ENCODE measurements at regions not wholly inside any gene's neighbourhood (a gene's known extent, or its start where the extent isn't known, plus 50 kb on each side); places are given as distances from the start of the nearest gene placed in this dataset.

GRCh38 chr1:208879022-208879421 is 634.8 kb upstream of the PLXNA2 start:
- DNase-seq (ENCODE audit: low read depth) = no peak
- H3K4me3 ChIP-seq (replicated peaks; ENCODE audit: low read depth, low read length) = no peak overlapping the region
- TF ChIP-seq CTCF (IDR thresholded peaks at IDR 0.05; ENCODE audit: low read length, missing control alignments) = no peak

GRCh38 chr1:208880433-208881100 is 636.4 kb upstream of the PLXNA2 start:
- no peak for DNase-seq (ENCODE audit: low read depth)
- H3K4me3 ChIP-seq (replicated peaks; ENCODE audit: low read depth, low read length) = no peak overlapping the region

GRCh38 chr1:208885060-208885459 is 640.9 kb upstream of the PLXNA2 start:
- no peak overlapping the region for H3K4me3 ChIP-seq (replicated peaks; ENCODE audit: low read depth, low read length)
- DNase-seq (ENCODE audit: low read depth) = no peak
- TF ChIP-seq CTCF (IDR thresholded peaks at IDR 0.05; ENCODE audit: low read length, missing control alignments) = no peak

More at GRCh38 chr1:208880433-208881100, 636.4 kb upstream of the PLXNA2 start:
- no peak for TF ChIP-seq CTCF (IDR thresholded peaks at IDR 0.05; ENCODE audit: low read length, missing control alignments)

GRCh38 chr1:208885650-208886049 is 641.5 kb upstream of the PLXNA2 start:
- no peak overlapping the region for H3K4me3 ChIP-seq (replicated peaks; ENCODE audit: low read depth, low read length)
- TF ChIP-seq CTCF (IDR thresholded peaks at IDR 0.05; ENCODE audit: low read length, missing control alignments) = no peak
- DNase-seq (ENCODE audit: low read depth) = no peak

GRCh38 chr1:208888376-208888775 is 644.2 kb upstream of the PLXNA2 start:
- peak; percentile 60 for DNase-seq (ENCODE audit: low read depth)
- TF ChIP-seq CTCF (IDR thresholded peaks at IDR 0.05; ENCODE audit: low read length, missing control alignments) = no peak

GRCh38 chr1:208892147-208892546 is 648.0 kb upstream of the PLXNA2 start:
- no peak overlapping the region for H3K4me3 ChIP-seq (replicated peaks; ENCODE audit: low read depth, low read length)
- TF ChIP-seq CTCF (IDR thresholded peaks at IDR 0.05; ENCODE audit: low read length, missing control alignments) = no peak
- DNase-seq (ENCODE audit: low read depth) = no peak

More at GRCh38 chr1:208888376-208888775, 644.2 kb upstream of the PLXNA2 start:
- H3K4me3 ChIP-seq (replicated peaks; ENCODE audit: low read depth, low read length) = no peak overlapping the region

- no peak for DNase-seq (ENCODE audit: low read depth)
- no peak overlapping the region for H3K4me3 ChIP-seq (replicated peaks; ENCODE audit: low read depth, low read length)
- no peak for TF ChIP-seq CTCF (IDR thresholded peaks at IDR 0.05; ENCODE audit: low read length, missing control alignments)
These were observed 649.1 kb upstream of the PLXNA2 start for GRCh38 chr1:208893251-208893650.

All from fibroblast of pulmonary artery (primary cell).